Left renal pelvis (tissue), 4 donors: ENCODE measurements at regions not wholly inside any gene's neighbourhood (a gene's known extent, or its start where the extent isn't known, plus 50 kb on each side); places are given as distances from the start of the nearest gene placed in this dataset.

Experiments
- DNase-seq, 4 donors: peaks; one replicate each; pipeline ENCODE4 v3.0.0-alpha.2; 2013; ENCODE audit warnings: low read depth in 4 of 4, low spot score in 3 of 4

- no peak for DNase-seq
Observed at GRCh38 chr13:39856714-39857113, 201.3 kb downstream of the COG6 start.

DNA sequence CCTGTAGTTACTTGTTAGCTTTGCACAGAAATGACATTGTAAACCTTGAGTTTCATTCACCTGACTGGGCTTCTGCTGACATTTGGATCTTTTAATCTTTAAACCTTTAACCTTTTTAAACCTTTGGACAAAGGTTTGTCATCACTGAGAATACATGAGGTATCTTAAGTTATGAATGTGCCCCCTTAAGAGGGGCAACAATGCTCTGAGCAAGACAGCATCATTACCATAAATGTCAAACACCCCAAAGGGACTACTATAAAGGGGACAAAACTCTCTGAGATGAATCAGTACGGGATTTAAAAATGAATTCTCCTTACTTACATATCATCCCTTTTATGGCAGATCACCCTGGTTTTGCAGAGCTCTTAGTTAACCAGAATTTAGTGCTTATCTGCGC is 203.3 kb downstream of the COG6 start:
- no peak for DNase-seq

GRCh38 chr13:39859898-39860297 is 204.4 kb downstream of the COG6 start:
- DNase-seq, result no peak

GRCh38 chr13:39862900-39863299 is 207.4 kb downstream of the COG6 start:
- no peak for DNase-seq

DNA sequence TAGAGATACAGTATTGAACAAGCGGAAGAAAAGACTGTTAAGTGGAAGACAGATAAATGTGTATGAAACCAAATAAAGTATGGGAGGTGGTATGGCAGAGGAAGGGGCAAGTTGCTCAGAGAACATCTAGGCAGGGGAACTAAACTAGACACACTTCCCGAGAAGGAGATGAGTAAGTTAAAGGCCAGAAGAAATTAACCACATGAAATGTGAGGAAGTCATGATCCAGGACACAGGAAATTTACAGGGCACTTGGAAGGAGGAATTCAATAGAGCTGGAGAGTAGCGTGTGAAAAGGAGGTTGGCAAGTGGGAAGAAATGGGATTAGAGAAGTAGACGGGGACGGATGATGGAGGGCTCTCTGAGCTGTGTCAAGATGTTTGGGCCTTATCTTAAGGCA is 208.8 kb downstream of the COG6 start:
- no peak for DNase-seq

DNA sequence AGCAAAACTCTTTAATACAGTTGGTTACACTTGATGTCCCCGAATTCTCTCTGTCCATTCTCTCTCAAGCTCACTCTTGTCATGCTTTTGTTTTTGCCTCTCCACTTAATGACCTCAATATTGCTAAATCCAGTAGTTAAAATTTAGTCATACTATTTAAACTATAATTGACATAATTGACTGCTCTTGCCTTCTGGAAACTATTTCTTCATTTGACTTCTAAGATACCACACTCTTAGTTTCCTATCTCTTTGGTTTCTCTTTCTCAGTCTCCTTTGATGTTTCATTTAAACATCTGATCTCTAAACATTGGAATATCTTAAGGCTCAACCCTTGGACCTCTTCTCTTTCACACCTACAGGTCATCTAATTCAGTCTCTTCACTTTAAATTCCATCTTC is 211.3 kb downstream of the COG6 start:
- no peak for DNase-seq

DNA sequence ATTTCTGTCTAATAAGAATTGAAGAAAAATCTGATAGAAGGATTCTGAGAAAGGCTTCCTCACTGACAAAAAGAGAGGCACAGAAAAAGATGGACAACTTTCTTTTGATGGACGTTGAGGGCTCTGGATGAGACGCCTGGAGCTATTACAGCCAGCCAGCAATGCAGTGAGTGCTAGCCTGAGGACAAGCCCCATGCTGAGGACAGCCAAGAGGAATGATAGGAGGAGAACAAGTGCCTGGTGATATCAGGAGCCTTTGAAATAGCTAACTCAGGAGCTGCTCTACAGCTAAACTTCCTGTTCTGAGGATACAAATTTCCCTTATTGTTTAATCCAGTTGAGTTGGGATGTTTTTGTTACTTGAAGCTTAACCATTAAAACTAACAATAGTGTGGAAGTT is 212.3 kb downstream of the COG6 start:
- no peak for DNase-seq

- no peak for DNase-seq
Observed at GRCh38 chr13:39870197-39870747, 214.8 kb downstream of the COG6 start.

DNA sequence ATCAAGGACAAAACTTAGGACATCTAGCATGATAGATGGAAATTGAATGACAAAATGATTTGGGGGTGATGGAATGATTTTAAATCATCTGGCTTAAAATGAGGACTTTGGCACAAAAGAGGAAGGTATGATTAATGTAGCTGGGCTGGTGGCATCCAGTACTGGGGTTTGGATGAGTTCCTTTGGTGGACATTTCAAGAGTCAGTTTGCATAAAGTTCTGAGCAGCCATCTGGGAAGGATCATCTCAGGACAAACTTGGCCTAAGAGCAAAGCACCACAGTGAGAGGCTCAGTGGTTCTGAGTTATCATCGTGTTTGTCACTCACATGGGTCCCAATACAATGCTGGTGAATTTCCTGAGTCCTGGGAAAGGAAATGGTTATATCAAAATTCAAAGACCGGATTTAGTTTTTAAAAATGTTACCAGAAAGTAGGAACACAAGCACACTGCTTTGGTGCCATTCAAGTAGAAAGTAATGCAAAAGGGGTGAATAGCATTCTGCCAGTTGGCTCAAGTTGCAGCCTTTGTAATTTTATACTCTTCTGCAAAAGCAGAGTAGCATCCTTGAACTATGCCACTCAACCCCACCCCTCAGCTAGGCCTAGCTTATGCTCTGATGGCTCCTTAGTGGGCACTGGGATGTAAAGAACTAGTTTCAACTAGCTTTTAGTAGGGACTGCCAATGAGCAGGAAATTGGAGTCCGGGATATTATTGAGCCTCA is 219.0 kb downstream of the COG6 start:
- no peak for DNase-seq

DNA sequence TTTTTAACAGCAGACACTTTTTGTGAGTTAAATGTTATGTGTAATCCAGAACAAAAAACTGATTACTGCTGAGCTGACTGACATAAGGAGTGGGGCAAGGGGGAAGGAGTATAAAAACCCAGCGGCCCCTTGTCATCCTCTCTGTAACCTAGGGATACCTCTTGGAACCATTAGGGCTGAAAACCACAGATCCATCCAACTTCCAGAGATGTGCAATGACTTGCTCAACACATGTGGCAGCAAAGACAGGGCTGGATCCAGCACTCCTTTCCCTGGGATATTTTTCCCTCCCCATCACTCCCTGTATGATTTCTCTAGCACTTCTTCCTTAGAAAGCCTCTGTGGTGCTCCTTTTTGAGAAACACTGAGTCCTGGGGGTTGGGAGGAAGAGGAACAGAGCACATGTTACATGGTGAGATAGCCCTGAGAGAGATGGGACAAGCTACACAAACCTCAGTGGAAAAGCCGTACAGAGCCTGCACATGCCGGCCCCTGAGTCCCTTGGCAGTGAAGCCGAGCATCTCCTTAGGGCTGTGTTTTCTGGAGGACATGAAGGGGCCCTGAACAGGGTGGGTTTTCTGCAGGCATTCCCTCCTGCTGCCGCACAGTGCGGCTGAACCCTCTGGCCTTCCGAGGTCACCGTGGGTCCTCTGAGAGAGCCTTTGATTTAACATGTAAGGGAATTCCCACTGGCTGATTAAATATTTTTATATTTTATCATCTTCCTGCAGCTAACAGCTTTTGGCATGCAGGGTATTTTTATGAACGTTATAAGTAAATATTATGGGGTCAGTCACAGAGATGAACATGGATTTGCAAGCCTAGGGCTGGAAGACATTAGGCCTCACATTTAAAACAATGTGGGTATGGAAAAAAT is 219.9 kb downstream of the COG6 start:
- no peak for DNase-seq

DNA sequence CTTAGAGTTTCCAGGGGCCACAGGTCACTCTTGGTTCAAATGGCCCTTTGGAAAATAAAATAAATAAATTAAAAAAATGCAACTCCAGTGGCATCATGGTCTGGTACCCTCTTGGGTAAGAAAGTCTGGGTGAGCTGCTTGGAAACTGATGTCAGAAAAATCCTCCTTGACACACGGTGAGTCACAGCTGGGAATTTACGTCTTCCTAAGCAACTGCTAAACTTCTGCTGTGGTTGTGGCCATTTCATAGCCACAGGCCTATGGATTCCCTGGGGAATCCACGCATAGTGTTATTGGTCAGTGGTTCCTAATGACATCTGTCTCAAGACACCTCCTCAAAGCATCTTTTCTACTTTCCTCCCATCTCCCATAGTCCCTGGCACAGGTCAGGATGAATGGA is 220.8 kb downstream of the COG6 start:
- DNase-seq, result no peak

GRCh38 chr13:39877134-39877533 is 221.7 kb downstream of the COG6 start:
- DNase-seq, result no peak

GRCh38 chr13:39879286-39880035 is 224.0 kb downstream of the COG6 start:
- no peak for DNase-seq

DNA sequence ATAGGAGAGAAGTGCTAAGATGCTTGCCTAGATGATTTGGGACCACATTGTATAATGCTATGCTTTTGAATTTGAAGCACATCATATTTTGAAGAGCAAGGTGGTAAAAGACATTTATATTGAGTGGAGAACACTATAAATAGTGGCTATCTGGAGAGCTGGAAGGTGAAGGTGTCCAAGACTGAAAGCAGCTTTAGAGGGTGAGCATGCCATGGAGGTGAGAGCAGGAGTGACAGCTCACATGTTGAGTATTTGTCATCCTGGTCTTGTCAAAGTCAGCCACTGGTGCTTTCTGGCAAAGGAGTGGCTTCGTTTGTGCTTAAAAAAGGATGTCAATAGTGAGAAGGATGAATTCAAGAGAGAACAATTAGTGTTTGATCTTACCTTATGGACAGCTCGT is 225.9 kb downstream of the COG6 start:
- DNase-seq, result no peak

GRCh38 chr13:39881887-39882286 is 226.4 kb downstream of the COG6 start:
- no peak for DNase-seq

GRCh38 chr13:39884166-39884565 is 228.7 kb downstream of the COG6 start:
- no peak for DNase-seq

GRCh38 chr13:39886336-39886735 is 230.9 kb downstream of the COG6 start:
- DNase-seq, result no peak

DNA sequence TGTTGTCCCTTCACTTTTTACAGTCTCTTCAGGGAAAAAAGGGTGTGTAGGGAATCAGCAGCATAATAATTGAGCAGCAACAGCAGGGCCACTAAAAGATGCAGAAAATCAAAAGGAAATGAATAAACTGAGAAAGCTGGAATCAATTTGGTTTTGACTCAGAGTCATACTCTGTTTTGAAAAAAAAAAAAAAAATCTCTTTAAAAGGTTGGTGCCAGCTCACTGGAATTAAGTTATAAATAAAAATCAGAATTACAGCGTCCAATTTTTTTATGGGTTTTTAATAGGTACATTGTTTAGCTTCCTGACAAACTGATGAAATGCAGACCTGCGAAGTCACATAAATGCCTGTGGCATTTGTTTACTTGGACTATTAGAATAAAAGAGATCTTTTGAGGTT is 231.9 kb downstream of the COG6 start:
- DNase-seq, result no peak

GRCh38 chr13:39888865-39889810 is 233.7 kb downstream of the COG6 start:
- no peak for DNase-seq

- no peak for DNase-seq
Observed at GRCh38 chr13:39890537-39890936, 235.1 kb downstream of the COG6 start.
